ENCODE measurements at regions not wholly inside any gene's neighbourhood (a gene's known extent, or its start where the extent isn't known, plus 50 kb on each side); places are given as distances from the start of the nearest gene placed in this dataset.

- no peak overlapping the region for H3K56ac ChIP-seq (replicated peaks; ENCODE audit: insufficient read length, low read depth, low read length)
- H3K9ac ChIP-seq (replicated peaks in 1 of 4; ENCODE audit: extremely low read depth in 1 of 4, low read depth in 3 of 4, low read length in 3 of 4): no peak overlapping the region
- H3K4me3 ChIP-seq (ENCODE audit: extremely low read depth in 1 of 4, insufficient read depth in 2 of 4, low read depth in 3 of 4, low read length in 4 of 4): no peak overlapping the region
- H3K9me3 ChIP-seq (ENCODE audit: insufficient read depth in 2 of 2, low read depth in 1 of 2, low read length in 1 of 2): no peaks in the 10 kb centered on the region
- ChIA-PET POLR2A (ENCODE audit: partially characterized antibody) (no interaction called here), CTCF (ENCODE audit: partially characterized antibody) (interaction anchor here (1.5 kb wide), 1 partner anchor 25 kb away, joined by 3 read pairs; no protein-coding TSS in a partner anchor)
- no peak overlapping the region for H4K5ac ChIP-seq (ENCODE audit: insufficient read length, low read depth, low read length)
- no peak overlapping the region for H3K4me2 ChIP-seq (ENCODE audit: insufficient read depth in 1 of 2, low read depth in 2 of 2, low read length in 2 of 2)
- no peak overlapping the region for H3K18ac ChIP-seq (ENCODE audit: extremely low read depth, low read length)
- no peaks in the 10 kb centered on the region for H3K79me1 ChIP-seq (ENCODE audit: low read depth, low read length)
- H3K4me1 ChIP-seq (replicated peaks in 1 of 4; ENCODE audit: control insufficient read depth in 3 of 4, insufficient read depth in 4 of 4, low read length in 3 of 4): no peaks in the 10 kb centered on the region
- H3K14ac ChIP-seq (ENCODE audit: insufficient read length): no peak overlapping the region
- H3K23ac ChIP-seq (ENCODE audit: insufficient read length): no peak overlapping the region
- DNase-seq (ENCODE audit: low read depth in 1 of 2, low spot score in 2 of 2) (no peak), FAIRE-seq (no peak)
- H4K20me1 ChIP-seq (replicated peaks in 1 of 2; ENCODE audit: control insufficient read depth in 1 of 2, insufficient read depth in 2 of 2, low read length in 2 of 2): no peaks in the 10 kb centered on the region
- H2BK5ac ChIP-seq (ENCODE audit: low read depth, low read length): no peak overlapping the region
- no peaks in the 10 kb centered on the region for H3K27me3 ChIP-seq (replicated peaks in 1 of 4; ENCODE audit: control insufficient read depth in 3 of 4, extremely low read depth in 1 of 4, insufficient read depth in 3 of 4, low read length in 3 of 4)
- H4K91ac ChIP-seq (replicated peaks; ENCODE audit: insufficient read length, low read length): no peak overlapping the region
- no peak overlapping the region for H2AFZ ChIP-seq (ENCODE audit: low read length)
- H3K36me3 ChIP-seq (ENCODE audit: control insufficient read depth in 2 of 4, insufficient read depth in 4 of 4, low read length in 3 of 4): no peaks in the 10 kb centered on the region
- H2BK120ac ChIP-seq (replicated peaks; ENCODE audit: low read depth, low read length): no peak overlapping the region
- H2AK5ac ChIP-seq (ENCODE audit: low read depth, low read length): no peak overlapping the region
- no peak overlapping the region for H2BK12ac ChIP-seq (ENCODE audit: low read depth, low read length)
- 88% methylated on average over 2 of the region's 2 CpGs; no CpG with 5 or more reads in 1 of the 2 experiments for WGBS, 2 experiments (ENCODE audit: extremely low coverage in 1 of 2, insufficient coverage in 1 of 2, insufficient read length in 1 of 2, insufficient replicate concordance in 2 of 2, low coverage in 1 of 2, low lambda C conversion rate in 2 of 2, missing lambda C conversion rate in 1 of 2)
- no peaks in the 10 kb centered on the region for H3K23me2 ChIP-seq (ENCODE audit: low read depth, low read length)
- H3K4ac ChIP-seq (replicated peaks; ENCODE audit: insufficient read length, low read depth, low read length): no peak overlapping the region
- no peak overlapping the region for H2BK15ac ChIP-seq (ENCODE audit: low read length)
- no peak overlapping the region for H2BK20ac ChIP-seq (ENCODE audit: low read length)
- H3K27ac ChIP-seq (ENCODE audit: low read depth, low read length): no peak overlapping the region
- H3K79me2 ChIP-seq (ENCODE audit: control insufficient read depth in 1 of 2, insufficient read depth in 2 of 2, low read length in 2 of 2): no peaks in the 10 kb centered on the region
- no peak overlapping the region for H4K8ac ChIP-seq (ENCODE audit: extremely low read depth, insufficient read depth, low read length)
- TF ChIP-seq CREB1 (IDR thresholded peaks at IDR 0.05) (no peak), FOSL1 (IDR thresholded peaks at IDR 0.05; ENCODE audit: insufficient read depth, low read depth, low read length) (no peak), USF2 (IDR thresholded peaks at IDR 0.05; ENCODE audit: low read length) (no peak), KDM4A (IDR thresholded peaks at IDR 0.05; ENCODE audit: low read depth, low read length, severe bottlenecking) (no peak), BACH1 (IDR thresholded peaks at IDR 0.05; ENCODE audit: low read length) (no peak), RNF2 (IDR thresholded peaks at IDR 0.05; ENCODE audit: borderline replicate concordance, low read depth, low read length, missing control alignments, poor library complexity, severe bottlenecking) (no peak), CTCF (IDR thresholded peaks at IDR 0.05; ENCODE audit: control extremely low read depth in 1 of 3, insufficient read depth in 1 of 3, low read depth in 1 of 3, low read length in 3 of 3) (no peak), GABPA (IDR thresholded peaks at IDR 0.05; ENCODE audit: borderline replicate concordance, insufficient read depth, low read length) (no peak), MAX (IDR thresholded peaks at IDR 0.05) (no peak), POLR2AphosphoS5 (IDR thresholded peaks at IDR 0.05; ENCODE audit: low read depth, low read length) (no peak)
These were observed 228.8 kb upstream of the DDHD1 start for GRCh38 chr14:53381895-53382294.

Data from H1 (cell line).